DND-41 (cell line): ENCODE measurements at regions not wholly inside any gene's neighbourhood (a gene's known extent, or its start where the extent isn't known, plus 50 kb on each side); places are given as distances from the start of the nearest gene placed in this dataset.

ENCODE experiments used
- CTCF ChIP-seq: IDR thresholded peaks from 2 replicates; pipeline ENCODE4 v1.5.1; 2012; ENCODE audit warnings: borderline replicate concordance, low read length, moderate library complexity, mild to moderate bottlenecking; ENCODE audit not compliant: poor library complexity, severe bottlenecking; ENCODE audit errors: extremely low read depth
- EZH2 ChIP-seq: IDR thresholded peaks from 3 replicates; pipeline ENCODE4 v1.6.1; 2012; ENCODE audit warnings: borderline replicate concordance, low read depth, mild to moderate bottlenecking, moderate library complexity, low read length, inconsistent platforms; ENCODE audit not compliant: severe bottlenecking

DNA sequence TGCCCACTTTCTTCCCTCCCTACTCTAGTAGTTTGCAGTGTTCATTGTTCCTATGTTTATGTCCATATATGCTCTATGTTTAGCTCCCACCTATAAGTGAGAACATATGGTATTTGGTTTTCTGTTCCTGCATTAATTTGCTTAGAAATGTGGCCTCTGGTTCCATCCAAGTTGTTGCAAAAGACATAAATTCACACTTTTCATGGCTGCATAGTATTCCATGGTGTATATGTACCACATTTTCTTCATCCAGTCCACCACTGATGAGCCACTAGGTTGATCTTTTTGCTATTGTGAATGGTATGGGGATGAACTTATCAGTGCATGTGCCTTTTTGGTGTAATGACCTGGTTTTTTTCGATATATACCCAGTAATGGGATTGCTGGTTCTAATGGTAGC is 1089.1 kb downstream of the GRM8 start:
- no peak for TF ChIP-seq CTCF
- no peak for TF ChIP-seq EZH2
